IPS-15b (cell line): ENCODE measurements at regions not wholly inside any gene's neighbourhood (a gene's known extent, or its start where the extent isn't known, plus 50 kb on each side); places are given as distances from the start of the nearest gene placed in this dataset.
"Not testable (repeated sequence)": the region's sequence is repeated elsewhere in the genome, so short reads cannot be mapped to it uniquely, and the experiment has no call there.

Experiments
- H3K27me3 ChIP-seq: one replicate; pipeline ENCODE4 v1.6.1; 2013; ENCODE audit warnings: low read length; ENCODE audit not compliant: control insufficient read depth, insufficient read depth
- H3K36me3 ChIP-seq: one replicate; pipeline ENCODE4 v1.6.1; 2013; ENCODE audit warnings: low read length; ENCODE audit not compliant: control insufficient read depth, insufficient read depth
- H3K4me1 ChIP-seq: one replicate; pipeline ENCODE4 v1.6.1; 2013; ENCODE audit warnings: mild to moderate bottlenecking, low read length; ENCODE audit not compliant: control insufficient read depth, insufficient read depth
- H3K4me3 ChIP-seq: one replicate; pipeline ENCODE4 v1.5.1; 2013; ENCODE audit warnings: low read depth, low read length
- H3K9ac ChIP-seq: one replicate; pipeline ENCODE4 v1.6.1; 2013; ENCODE audit warnings: low read depth, mild to moderate bottlenecking, low read length
- H3K9me3 ChIP-seq: one replicate; pipeline ENCODE4 v1.6.1; 2013; ENCODE audit warnings: mild to moderate bottlenecking, low read length; ENCODE audit not compliant: control insufficient read depth, insufficient read depth

DNA sequence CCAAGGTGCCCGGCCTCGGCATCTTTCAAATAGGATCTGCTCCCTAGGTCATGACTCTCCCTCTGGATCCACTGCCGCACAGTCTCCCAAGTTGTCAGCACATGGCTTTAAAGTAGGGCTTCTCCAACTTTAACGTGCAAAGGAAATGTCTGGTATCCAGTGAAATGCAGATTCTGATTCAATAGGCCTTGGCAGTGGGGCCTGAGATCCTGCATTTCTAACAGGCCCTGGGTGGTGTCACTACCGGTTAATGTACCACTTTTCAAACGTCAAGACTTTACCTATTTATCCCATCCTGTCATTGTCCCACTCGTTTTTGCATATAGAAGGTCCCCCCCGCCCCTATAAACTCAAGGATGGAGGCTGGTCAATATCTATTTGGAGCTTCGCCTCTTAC is 137.6 kb upstream of the ZNF618 start:
- H3K4me1 ChIP-seq, result peaks cover 6% of the 10 kb centered on the region
- H3K9me3 ChIP-seq, result no peaks in the 10 kb centered on the region
- no peak overlapping the region for H3K4me3 ChIP-seq
- no peaks in the 10 kb centered on the region for H3K36me3 ChIP-seq
- H3K27me3 ChIP-seq, result no peaks in the 10 kb centered on the region
- H3K9ac ChIP-seq, result no peak overlapping the region

DNA sequence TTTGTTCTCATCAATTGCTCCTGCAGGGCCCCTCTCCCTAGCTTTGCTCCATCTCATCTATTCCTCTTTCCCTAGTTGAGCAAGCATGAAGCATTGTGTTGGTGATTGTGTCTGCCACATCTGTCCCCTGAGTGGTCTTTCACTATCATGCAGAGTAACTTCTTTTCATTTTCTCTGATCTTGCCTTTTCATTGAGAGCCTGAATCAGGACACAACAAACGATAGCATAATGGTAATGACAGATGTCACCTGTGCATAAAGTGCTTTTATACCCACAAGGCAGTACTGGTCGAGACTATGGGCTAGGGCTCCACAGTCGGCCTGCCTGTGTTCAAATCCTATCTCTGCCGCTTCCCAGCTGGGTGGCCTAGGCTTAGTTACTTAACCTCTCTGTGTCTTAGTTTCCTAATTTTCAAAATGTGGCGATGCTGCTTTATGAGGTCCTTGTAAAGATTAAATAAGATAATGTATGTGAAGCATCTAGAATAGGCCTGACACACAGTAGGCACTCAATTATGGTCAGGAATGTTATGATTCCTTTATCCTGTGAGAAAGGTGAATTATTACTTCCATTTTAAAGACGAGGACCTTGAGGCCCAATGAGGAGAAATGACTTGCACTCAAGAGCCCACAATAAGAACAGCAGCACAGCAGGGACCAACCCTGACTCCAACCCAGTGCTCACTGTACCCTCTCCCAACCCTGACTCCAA is 137.1 kb upstream of the ZNF618 start:
- Histone ChIP-seq H3K4me1 (peaks cover 6% of the 10 kb centered on the region), H3K36me3 (no peaks in the 10 kb centered on the region), H3K4me3 (no peak overlapping the region), H3K27me3 (no peaks in the 10 kb centered on the region), H3K9ac (no peak overlapping the region), H3K9me3 (no peaks in the 10 kb centered on the region)

DNA sequence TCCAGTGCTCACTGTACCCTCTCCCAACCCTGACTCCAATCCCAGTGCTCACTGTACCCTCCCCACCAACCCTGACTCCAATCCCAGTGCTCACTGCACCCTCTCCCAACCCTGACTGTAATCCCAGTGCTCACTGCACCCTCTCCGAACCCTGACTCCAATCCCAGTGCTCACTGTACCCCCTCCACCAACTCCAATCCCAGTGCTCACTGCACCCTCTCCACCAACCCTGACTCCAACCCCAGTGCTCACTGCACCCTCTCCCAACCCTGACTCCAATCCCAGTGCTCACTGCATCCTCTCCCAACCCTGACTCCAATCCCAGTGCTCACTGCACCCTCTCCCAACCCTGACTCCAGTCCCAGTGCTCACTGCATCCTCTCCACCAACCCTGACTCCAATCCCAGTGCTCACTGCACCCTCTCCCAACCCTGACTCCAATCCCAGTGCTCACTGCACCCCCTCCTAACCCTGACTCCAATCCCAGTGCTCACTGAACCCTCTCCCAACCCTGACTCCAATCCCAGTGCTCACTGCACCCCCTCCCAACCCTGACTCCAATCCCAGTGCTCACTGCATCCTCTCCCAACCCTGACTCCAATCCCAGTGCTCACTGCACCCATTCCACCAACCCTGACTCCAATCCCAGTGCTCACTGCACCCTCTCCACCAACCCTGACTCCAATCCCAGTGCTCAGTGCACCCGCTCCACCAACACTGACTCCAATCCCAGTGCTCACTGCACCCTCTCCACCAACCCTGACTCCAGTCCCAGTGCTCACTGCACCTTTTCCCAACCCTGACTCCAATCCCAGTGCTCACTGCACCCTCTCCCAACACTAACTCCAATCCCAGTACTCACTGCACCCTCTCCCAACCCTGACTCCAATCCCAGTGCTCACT is 136.3 kb upstream of the ZNF618 start:
- H3K4me3 ChIP-seq, H3K9ac ChIP-seq, H3K9me3 ChIP-seq, H3K36me3 ChIP-seq, H3K27me3 ChIP-seq, H3K4me1 ChIP-seq: not testable (repeated sequence)

- H3K4me3 ChIP-seq, H3K9me3 ChIP-seq, H3K36me3 ChIP-seq, H3K4me1 ChIP-seq, H3K9ac ChIP-seq, H3K27me3 ChIP-seq: not testable (repeated sequence)
Measured at GRCh38 chr9:113740508-113741500, 135.3 kb upstream of the ZNF618 start.

DNA sequence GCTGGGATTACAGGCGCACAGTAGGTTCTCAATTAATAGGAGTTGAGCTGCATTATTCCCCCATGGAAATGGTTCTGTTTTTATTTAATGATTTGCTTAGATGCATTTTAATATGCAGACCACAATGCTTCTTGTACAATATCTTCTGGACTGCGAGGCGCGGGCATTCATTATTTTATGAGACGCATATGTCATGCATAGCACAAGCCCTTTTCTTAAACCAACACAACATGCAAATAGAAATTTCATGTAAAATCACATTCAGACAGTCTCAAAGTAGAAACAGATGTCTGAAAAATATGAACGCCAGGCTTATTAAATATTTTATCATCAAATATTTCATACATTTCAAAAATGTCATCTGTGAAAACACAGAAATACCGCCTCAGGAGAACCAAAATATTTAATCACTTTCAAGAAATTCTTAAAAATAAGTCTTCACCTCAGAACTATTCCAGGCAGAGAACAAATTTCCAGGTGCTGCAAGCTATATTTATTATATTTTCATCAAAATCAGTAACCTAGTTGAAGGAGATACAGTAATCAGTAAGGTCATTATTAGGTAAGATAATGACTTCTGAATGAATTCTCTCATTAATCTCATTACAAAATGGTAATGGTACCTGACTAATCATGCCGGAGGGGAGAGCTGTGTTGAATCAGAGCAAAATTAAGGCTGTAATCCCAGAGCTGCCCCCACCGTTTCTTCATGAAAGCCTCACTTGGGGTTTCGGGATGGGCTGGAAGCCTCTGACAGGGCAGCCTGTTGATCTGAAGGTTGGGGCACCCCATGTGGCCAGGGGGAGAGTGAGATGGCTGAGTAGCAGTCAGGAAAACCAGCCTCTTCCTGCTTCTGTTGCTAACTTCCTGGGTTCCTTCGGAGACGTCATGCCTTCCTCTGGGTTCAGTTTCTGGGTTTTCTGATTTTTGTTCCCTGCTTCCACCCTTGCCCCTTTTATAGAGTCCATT is 133.9 kb upstream of the ZNF618 start:
- Histone ChIP-seq H3K4me1 (peaks cover 6% of the 10 kb centered on the region), H3K9ac (no peak overlapping the region), H3K27me3 (no peaks in the 10 kb centered on the region), H3K4me3 (no peak overlapping the region), H3K9me3 (no peaks in the 10 kb centered on the region), H3K36me3 (no peaks in the 10 kb centered on the region)

- Histone ChIP-seq H3K9me3 (no peaks in the 10 kb centered on the region), H3K27me3 (no peaks in the 10 kb centered on the region), H3K36me3 (no peaks in the 10 kb centered on the region), H3K4me1 (peaks cover 2% of the 10 kb centered on the region), H3K9ac (no peak overlapping the region), H3K4me3 (no peak overlapping the region)
Measured at GRCh38 chr9:113742878-113743277, 133.2 kb upstream of the ZNF618 start.

- Histone ChIP-seq H3K9ac (no peak overlapping the region), H3K27me3 (no peaks in the 10 kb centered on the region)
Measured at GRCh38 chr9:113746486-113746885, 129.6 kb upstream of the ZNF618 start.

DNA sequence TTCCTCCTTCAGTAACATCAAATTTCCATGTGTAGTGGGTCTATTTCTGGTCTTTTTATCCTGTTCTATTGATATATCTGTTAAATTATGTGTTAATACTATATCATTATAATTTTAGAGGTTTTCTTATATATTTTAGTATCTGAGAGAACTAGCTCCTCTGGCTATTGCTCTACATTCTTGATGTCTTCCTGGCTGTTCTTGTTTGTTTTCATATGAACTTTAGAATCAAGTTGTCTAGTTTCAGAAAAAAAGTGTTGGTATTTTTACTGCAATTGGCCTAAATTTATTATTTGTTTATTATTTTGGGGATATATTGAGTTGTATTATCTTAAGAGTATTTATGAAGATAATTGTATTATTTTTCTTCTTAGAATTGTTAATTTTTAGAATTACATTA is 128.0 kb upstream of the ZNF618 start:
- no peak overlapping the region for H3K4me3 ChIP-seq
- H3K4me1 ChIP-seq, result no peaks in the 10 kb centered on the region
- H3K36me3 ChIP-seq, result no peaks in the 10 kb centered on the region

More at GRCh38 chr9:113746486-113746885, 129.6 kb upstream of the ZNF618 start:
- H3K4me3 ChIP-seq, result no peak overlapping the region
- no peaks in the 10 kb centered on the region for H3K36me3 ChIP-seq
- H3K9me3 ChIP-seq, result no peaks in the 10 kb centered on the region
- H3K4me1 ChIP-seq, result no peaks in the 10 kb centered on the region

GRCh38 chr9:113753398-113754119 is 122.5 kb upstream of the ZNF618 start:
- peaks cover 4% of the 10 kb centered on the region for H3K27me3 ChIP-seq
- H3K9me3 ChIP-seq, result no peaks in the 10 kb centered on the region
- H3K9ac ChIP-seq, result no peak overlapping the region
- H3K4me1 ChIP-seq, result peaks cover 21% of the 10 kb centered on the region
- no peaks in the 10 kb centered on the region for H3K36me3 ChIP-seq
- H3K4me3 ChIP-seq, result no peak overlapping the region

More for the DNA sequence above, 128.0 kb upstream of the ZNF618 start:
- no peaks in the 10 kb centered on the region for H3K9me3 ChIP-seq
- H3K9ac ChIP-seq, result no peak overlapping the region
- H3K27me3 ChIP-seq, result no peaks in the 10 kb centered on the region

DNA sequence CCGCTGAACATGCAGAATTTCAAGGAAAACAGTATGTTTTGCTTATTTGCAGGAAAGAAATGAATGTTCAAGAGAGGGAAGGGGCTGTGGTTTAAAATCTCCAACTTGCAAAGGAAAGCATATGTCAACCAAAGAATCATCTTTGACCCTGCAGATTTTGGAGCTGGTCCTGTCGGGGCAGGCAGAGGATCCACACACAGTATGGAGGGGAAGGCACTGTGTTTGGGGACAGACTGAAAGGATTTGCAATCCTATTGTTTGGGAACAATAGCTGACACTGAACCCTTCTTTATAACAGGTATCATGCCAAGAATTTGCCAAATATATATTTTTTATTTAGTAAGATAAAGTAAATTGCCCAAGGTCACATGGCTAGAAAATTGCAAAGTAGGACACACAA is 121.4 kb upstream of the ZNF618 start:
- H3K9me3 ChIP-seq, result no peaks in the 10 kb centered on the region
- H3K4me3 ChIP-seq, result no peak overlapping the region
- peaks cover 21% of the 10 kb centered on the region for H3K4me1 ChIP-seq
- H3K36me3 ChIP-seq, result no peaks in the 10 kb centered on the region
- H3K9ac ChIP-seq, result no peak overlapping the region
- peaks cover 4% of the 10 kb centered on the region for H3K27me3 ChIP-seq
